BJ (cell line): ENCODE measurements at regions not wholly inside any gene's neighbourhood (a gene's known extent, or its start where the extent isn't known, plus 50 kb on each side); places are given as distances from the start of the nearest gene placed in this dataset.

Experiments used
- CTCF ChIA-PET: fragments of 350-600 bp; formaldehyde crosslinking; extraction: SDS; loops from one replicate; lab custom pipeline; 2021; ENCODE audit warnings: antibody characterized with exemption, inconsistent platforms; lab: Yijun Ruan, JAX
- POLR2A ChIA-PET: fragments of 300-600 bp; sonication (Branson Sonifier 250); formaldehyde crosslinking; extraction: SDS; loops from one replicate; lab custom pipeline; 2021; ENCODE audit warnings: antibody characterized with exemption; lab: Charles Lee
- DNase-seq: peaks from one replicate; pipeline ENCODE4 v3.0.0-alpha.2; 2011; ENCODE audit warnings: low read depth
- H3K27me3 ChIP-seq: 2 replicates; pipeline ENCODE4 v1.6.0; 2011; ENCODE audit warnings: low read length; ENCODE audit not compliant: control insufficient read depth, insufficient read depth
- H3K36me3 ChIP-seq: 2 replicates; pipeline ENCODE4 v1.5.1; 2011; ENCODE audit warnings: low read length; ENCODE audit not compliant: control insufficient read depth, insufficient read depth
- H3K4me3 ChIP-seq: 2 replicates; pipeline ENCODE4 v1.5.1; 2011; ENCODE audit warnings: low read depth, mild to moderate bottlenecking, control low read depth, low read length
- TF ChIP-seq, protein P1 (sequence below): IDR thresholded peaks from 2 replicates; pipeline ENCODE4 v1.5.1; 2011; ENCODE audit warnings: low read depth, mild to moderate bottlenecking, control low read depth, inconsistent platforms, low read length, moderate library complexity; ENCODE audit not compliant: insufficient read depth

- no peaks in the 10 kb centered on the region for H3K27me3 ChIP-seq
- TF ChIP-seq, protein P1, sequence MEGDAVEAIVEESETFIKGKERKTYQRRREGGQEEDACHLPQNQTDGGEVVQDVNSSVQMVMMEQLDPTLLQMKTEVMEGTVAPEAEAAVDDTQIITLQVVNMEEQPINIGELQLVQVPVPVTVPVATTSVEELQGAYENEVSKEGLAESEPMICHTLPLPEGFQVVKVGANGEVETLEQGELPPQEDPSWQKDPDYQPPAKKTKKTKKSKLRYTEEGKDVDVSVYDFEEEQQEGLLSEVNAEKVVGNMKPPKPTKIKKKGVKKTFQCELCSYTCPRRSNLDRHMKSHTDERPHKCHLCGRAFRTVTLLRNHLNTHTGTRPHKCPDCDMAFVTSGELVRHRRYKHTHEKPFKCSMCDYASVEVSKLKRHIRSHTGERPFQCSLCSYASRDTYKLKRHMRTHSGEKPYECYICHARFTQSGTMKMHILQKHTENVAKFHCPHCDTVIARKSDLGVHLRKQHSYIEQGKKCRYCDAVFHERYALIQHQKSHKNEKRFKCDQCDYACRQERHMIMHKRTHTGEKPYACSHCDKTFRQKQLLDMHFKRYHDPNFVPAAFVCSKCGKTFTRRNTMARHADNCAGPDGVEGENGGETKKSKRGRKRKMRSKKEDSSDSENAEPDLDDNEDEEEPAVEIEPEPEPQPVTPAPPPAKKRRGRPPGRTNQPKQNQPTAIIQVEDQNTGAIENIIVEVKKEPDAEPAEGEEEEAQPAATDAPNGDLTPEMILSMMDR: no peak
- DNase-seq: no peak
- no peaks in the 10 kb centered on the region for H3K36me3 ChIP-seq
- POLR2A ChIA-PET: no interaction called here
- no peak overlapping the region for H3K4me3 ChIP-seq
- CTCF ChIA-PET: no interaction called here
Observed at GRCh38 chr13:62126400-62126799, 710.8 kb upstream of the PCDH20 start.

- CTCF ChIA-PET: no interaction called here
- POLR2A ChIA-PET: no interaction called here
- Histone ChIP-seq H3K36me3 (no peaks in the 10 kb centered on the region), H3K4me3 (no peak overlapping the region), H3K27me3 (no peaks in the 10 kb centered on the region)
- TF ChIP-seq, protein P1: no peak
- DNase-seq: no peak
Observed at GRCh38 chr13:62125451-62125850, 709.8 kb upstream of the PCDH20 start.

GRCh38 chr13:62123409-62123808, 707.8 kb upstream of the PCDH20 start:
- CTCF ChIA-PET: no interaction called here
- Histone ChIP-seq H3K36me3 (no peaks in the 10 kb centered on the region), H3K4me3 (no peak overlapping the region), H3K27me3 (no peaks in the 10 kb centered on the region)
- POLR2A ChIA-PET: no interaction called here
- TF ChIP-seq, protein P1: no peak
- DNase-seq: no peak

DNA sequence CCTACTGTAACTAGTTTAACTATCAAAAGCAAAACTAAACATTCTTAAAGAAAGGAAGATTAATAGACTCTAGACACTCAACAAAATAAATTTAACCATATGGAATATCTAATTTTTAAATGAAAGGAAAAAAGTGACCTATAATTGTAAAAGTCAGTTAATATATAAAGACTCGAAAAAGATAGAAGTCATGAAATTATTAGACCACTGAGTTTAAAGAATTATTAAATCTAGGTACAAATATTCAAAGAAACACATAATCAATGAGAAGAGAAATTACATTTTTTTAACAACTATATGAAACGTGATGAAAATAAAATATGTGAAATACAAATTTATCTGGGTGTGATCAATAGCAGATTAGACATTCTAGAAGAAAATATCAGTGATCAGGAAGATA, 706.8 kb upstream of the PCDH20 start:
- ChIA-PET CTCF (no interaction called here), POLR2A (no interaction called here)
- TF ChIP-seq, protein P1: no peak
- no peaks in the 10 kb centered on the region for H3K27me3 ChIP-seq
- no peaks in the 10 kb centered on the region for H3K36me3 ChIP-seq
- no peak for DNase-seq
- H3K4me3 ChIP-seq: no peak overlapping the region

- TF ChIP-seq, protein P1: peak; percentile 13; the same call in 1 of the 2 replicates
- POLR2A ChIA-PET: no interaction called here
- no peak for DNase-seq
- Histone ChIP-seq H3K36me3 (no peaks in the 10 kb centered on the region), H3K27me3 (no peaks in the 10 kb centered on the region), H3K4me3 (no peak overlapping the region)
- CTCF ChIA-PET: interaction anchor here (0.6 kb wide), 1 partner anchor 38 kb away, joined by 4 read pairs; no protein-coding TSS in a partner anchor
Observed at GRCh38 chr13:62119739-62120700, 704.4 kb upstream of the PCDH20 start.
